Dendritic cell treated with granulocyte-macrophage colony-stimulating factor and Interleukin-4, amounts not matched to agents 40 ng/mL and 50 ng/mL, for 4 days (primary cell): ENCODE measurements at regions not wholly inside any gene's neighbourhood (a gene's known extent, or its start where the extent isn't known, plus 50 kb on each side); places are given as distances from the start of the nearest gene placed in this dataset.
"Not testable (repeated sequence)": the region's sequence is repeated elsewhere in the genome, so short reads cannot be mapped to it uniquely, and the experiment has no call there.

Experiments
- H3K27ac Mint-ChIP-seq: one replicate; pipeline ENCODE4 v1.8.0; 2022; ENCODE audit warnings: mild to moderate bottlenecking, mixed read lengths
- H3K27me3 Mint-ChIP-seq: one replicate; pipeline ENCODE4 v1.8.0; 2022; ENCODE audit warnings: mild to moderate bottlenecking, mixed read lengths
- H3K36me3 Mint-ChIP-seq: one replicate; pipeline ENCODE4 v1.8.0; 2022; ENCODE audit warnings: low read depth, mixed read lengths
- H3K4me1 Mint-ChIP-seq: one replicate; pipeline ENCODE4 v1.8.0; 2022; ENCODE audit warnings: low read depth, mixed read lengths
- H3K4me3 Mint-ChIP-seq: one replicate; pipeline ENCODE4 v1.8.0; 2022; ENCODE audit warnings: mild to moderate bottlenecking, moderate library complexity, mixed read lengths
- H3K9me3 Mint-ChIP-seq: one replicate; pipeline ENCODE4 v1.8.0; 2022; ENCODE audit warnings: mixed read lengths
- intact Hi-C: fragments of 100-400 bp; cut with micrococcal nuclease; formaldehyde crosslinking; loops from one replicate; pipeline ENCODE4 v1.15.0; 2022

GRCh38 chr18:9025091-9025838 is 77.2 kb upstream of the NDUFV2 start:
- H3K36me3 Mint-ChIP-seq: no peaks in the 10 kb centered on the region
- no peak overlapping the region for H3K27ac Mint-ChIP-seq

GRCh38 chr18:9029131-9029530 is 73.4 kb upstream of the NDUFV2 start:
- Mint-ChIP-seq H3K4me3 (no peak overlapping the region), H3K9me3 (no peaks in the 10 kb centered on the region), H3K36me3 (no peaks in the 10 kb centered on the region), H3K27ac (no peak overlapping the region), H3K27me3 (no peaks in the 10 kb centered on the region), H3K4me1 (no peaks in the 10 kb centered on the region)
- intact Hi-C loops: no loop called here

More at GRCh38 chr18:9025091-9025838, 77.2 kb upstream of the NDUFV2 start:
- no peaks in the 10 kb centered on the region for H3K27me3 Mint-ChIP-seq
- H3K4me3 Mint-ChIP-seq: no peak overlapping the region
- intact Hi-C loops: no loop called here
- peaks cover 8% of the 10 kb centered on the region for H3K4me1 Mint-ChIP-seq
- no peaks in the 10 kb centered on the region for H3K9me3 Mint-ChIP-seq

DNA sequence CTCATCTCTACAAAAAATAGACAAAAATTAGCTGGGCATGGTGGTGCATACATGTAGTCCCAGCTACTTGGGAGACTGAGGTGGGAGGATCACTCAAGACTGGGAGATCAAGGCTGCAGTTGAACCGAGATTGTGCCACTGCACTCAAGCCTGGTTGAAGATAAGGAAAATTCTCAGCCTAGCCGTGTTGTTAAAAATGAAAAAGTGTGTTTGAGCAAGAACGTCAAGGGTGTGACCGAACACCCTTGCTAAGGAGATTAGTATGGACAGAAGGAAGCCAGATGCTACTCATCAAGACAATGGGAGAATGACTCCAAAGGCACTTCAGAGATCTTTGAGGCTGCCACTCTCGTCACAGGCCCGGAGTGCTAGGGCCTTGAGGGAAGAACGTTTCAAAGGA is 70.0 kb upstream of the NDUFV2 start:
- Mint-ChIP-seq H3K36me3 (no peaks in the 10 kb centered on the region), H3K4me3 (no peak overlapping the region), H3K9me3 (no peaks in the 10 kb centered on the region), H3K4me1 (no peaks in the 10 kb centered on the region), H3K27me3 (no peaks in the 10 kb centered on the region), H3K27ac (no peak overlapping the region)
- intact Hi-C loops: no loop called here

DNA sequence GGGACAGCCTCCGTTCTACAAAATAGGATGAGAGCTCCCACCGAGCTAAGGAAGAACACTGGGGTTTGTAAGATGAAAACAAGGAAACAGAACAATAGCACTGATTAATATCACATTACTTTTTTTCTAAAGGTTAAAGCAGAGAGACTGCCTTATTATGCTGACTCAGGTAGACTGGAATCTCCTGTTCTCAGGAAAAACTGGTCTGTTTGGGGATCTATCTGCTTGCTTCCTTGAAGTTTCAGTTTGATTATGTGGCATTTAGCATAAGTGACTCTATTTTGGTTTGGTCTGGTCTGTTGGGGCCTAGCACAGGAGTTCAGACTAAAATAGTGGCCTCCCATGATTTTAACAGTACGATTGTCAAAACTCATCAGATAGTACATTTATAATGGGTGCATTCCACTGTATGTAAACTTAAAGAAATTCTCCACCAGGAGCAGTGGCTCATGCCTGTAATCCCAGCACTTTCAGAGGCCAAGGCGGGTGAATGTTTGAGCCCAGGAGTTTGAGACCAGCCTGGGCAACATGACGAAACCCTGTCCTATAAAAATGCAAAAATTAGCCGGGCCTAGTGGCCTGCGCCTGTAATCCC is 64.1 kb upstream of the NDUFV2 start:
- intact Hi-C loops: no loop called here
- no peaks in the 10 kb centered on the region for H3K4me1 Mint-ChIP-seq
- H3K36me3 Mint-ChIP-seq: no peaks in the 10 kb centered on the region
- H3K9me3 Mint-ChIP-seq: no peaks in the 10 kb centered on the region
- H3K4me3 Mint-ChIP-seq: no peak overlapping the region
- peaks cover 3% of the 10 kb centered on the region for H3K27me3 Mint-ChIP-seq
- no peak overlapping the region for H3K27ac Mint-ChIP-seq

DNA sequence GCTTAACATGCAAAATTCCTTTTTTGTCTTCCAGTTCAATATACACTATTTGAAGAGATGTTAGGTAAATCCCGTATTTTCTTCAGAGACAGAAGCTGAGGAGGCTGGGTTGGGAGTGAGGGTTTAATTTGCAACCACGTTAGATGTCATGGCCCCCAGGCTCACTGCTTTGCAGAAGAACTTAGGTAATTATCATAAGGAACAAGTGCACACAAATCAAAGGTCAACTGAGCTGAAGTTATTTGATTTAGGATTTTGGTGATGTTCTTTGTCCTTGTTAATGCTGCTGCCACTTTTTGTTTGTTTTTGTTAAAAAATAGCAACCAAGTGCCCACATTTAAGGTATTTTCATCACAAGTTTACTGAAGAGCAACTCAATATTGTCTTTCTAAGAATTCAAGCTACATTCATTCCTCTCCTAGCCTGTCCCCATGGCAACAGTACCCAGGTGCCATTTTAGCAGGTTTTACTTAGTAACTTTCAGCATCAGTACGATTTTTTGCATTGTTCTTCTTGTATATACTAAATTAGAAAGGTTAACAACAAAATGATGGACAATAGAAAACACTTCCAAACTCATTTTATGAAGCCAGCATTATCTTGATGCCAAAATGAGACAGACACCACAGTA is 62.9 kb upstream of the NDUFV2 start:
- no peaks in the 10 kb centered on the region for H3K9me3 Mint-ChIP-seq
- H3K36me3 Mint-ChIP-seq: no peaks in the 10 kb centered on the region
- intact Hi-C loops: no loop called here
- H3K27ac Mint-ChIP-seq: no peak overlapping the region
- no peak overlapping the region for H3K4me3 Mint-ChIP-seq
- no peaks in the 10 kb centered on the region for H3K4me1 Mint-ChIP-seq
- H3K27me3 Mint-ChIP-seq: peaks cover 3% of the 10 kb centered on the region

DNA sequence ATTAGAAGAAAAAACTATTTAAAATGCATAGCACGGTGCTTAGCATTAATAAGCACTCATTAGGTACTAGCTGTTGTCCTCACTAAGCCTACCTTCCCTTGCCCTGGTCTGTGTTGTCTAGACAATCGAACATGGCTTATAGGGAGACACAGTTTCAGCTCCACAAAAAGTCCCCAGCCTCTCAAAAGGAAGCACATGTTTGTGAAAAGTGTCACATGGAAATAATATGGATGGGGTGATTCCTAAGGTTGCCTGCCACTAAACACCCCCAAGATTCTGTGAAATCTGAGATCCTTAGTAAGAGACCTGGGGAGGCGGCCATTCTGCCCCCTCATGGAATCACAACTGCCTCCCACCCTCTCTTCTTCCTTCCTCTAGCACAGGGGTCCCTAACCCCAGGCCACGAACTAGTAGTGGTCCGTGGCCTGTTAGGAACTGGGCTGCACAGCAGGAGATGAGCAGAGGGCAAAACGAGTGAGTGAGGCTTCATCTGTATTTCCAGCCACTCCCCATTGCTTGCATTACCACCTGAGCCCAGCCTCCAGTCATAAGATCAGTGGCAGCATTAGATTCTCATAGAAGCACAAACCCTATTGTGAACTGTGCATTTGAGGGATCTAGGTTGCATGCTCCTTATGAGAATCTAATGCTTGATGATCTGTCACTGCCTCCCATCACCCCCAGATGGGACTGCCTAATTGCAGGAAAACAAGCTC is 59.6 kb upstream of the NDUFV2 start:
- Mint-ChIP-seq H3K27me3 (peaks cover 3% of the 10 kb centered on the region), H3K36me3 (no peaks in the 10 kb centered on the region), H3K4me3 (no peak overlapping the region), H3K27ac (no peak overlapping the region), H3K4me1 (peaks cover 5% of the 10 kb centered on the region), H3K9me3 (peaks cover 4% of the 10 kb centered on the region)
- intact Hi-C loops: no loop called here

DNA sequence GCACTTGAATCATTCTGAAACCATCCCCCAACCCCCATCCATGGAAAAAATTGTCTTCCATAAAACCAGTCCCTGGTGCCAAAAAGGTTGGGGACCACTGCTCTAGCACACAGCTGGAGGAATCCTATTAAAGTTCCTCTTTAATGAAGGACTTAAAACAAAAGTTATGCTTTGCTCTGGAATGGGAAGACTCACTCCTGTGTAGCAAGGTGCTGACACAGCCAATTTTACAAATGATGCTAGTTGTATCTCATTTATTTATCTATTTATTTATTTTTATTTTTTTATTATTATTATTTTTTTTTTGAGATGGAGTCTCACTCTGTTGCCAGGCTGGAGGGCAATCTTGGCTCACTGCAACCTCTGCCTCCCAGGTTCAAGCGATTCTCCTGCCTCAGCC is 58.9 kb upstream of the NDUFV2 start:
- Mint-ChIP-seq H3K9me3 (peaks cover 8% of the 10 kb centered on the region), H3K4me1 (peaks cover 12% of the 10 kb centered on the region), H3K27me3 (peaks cover 3% of the 10 kb centered on the region), H3K4me3 (no peak overlapping the region), H3K36me3 (no peaks in the 10 kb centered on the region), H3K27ac (no peak overlapping the region)
- intact Hi-C loops: no loop called here

GRCh38 chr18:9047715-9048114 is 54.8 kb upstream of the NDUFV2 start:
- intact Hi-C loops: loop anchor here (2.0 kb wide), 1 partner anchor 59 kb away; no protein-coding TSS in a partner anchor
- peaks cover 34% of the 10 kb centered on the region for H3K9me3 Mint-ChIP-seq
- H3K4me1 Mint-ChIP-seq: peaks cover 18% of the 10 kb centered on the region
- no peak overlapping the region for H3K4me3 Mint-ChIP-seq
- peak overlapping the region; percentile 83 for H3K27ac Mint-ChIP-seq
- H3K27me3 Mint-ChIP-seq: no peaks in the 10 kb centered on the region
- H3K36me3 Mint-ChIP-seq: peaks cover 14% of the 10 kb centered on the region

DNA sequence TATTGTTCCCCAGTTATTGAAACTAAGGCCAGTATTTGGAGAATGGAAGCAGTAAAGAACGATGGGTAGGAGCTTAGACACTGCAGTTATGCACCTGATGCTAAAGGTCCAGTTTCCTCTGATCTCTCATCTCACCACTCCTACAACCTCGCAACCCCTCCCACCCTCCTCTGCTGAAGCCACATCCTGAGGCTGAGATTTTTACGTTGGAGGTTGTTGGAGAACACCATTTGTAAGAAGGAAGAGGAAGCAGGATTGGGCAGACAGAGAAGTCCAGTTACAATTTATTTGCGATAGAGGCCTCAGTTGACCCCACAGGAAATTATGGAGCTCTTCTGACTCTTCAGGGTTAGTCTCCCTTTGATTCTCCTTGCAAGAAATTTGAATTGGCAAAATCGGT is 54.3 kb upstream of the NDUFV2 start:
- intact Hi-C loops: loop anchor here (2.0 kb wide), 1 partner anchor 59 kb away; no protein-coding TSS in a partner anchor
- Mint-ChIP-seq H3K4me1 (peaks cover 18% of the 10 kb centered on the region), H3K9me3 (peaks cover 39% of the 10 kb centered on the region), H3K36me3 (peaks cover 14% of the 10 kb centered on the region), H3K27ac (peak overlapping the region; percentile 83), H3K27me3 (no peaks in the 10 kb centered on the region), H3K4me3 (no peak overlapping the region)

DNA sequence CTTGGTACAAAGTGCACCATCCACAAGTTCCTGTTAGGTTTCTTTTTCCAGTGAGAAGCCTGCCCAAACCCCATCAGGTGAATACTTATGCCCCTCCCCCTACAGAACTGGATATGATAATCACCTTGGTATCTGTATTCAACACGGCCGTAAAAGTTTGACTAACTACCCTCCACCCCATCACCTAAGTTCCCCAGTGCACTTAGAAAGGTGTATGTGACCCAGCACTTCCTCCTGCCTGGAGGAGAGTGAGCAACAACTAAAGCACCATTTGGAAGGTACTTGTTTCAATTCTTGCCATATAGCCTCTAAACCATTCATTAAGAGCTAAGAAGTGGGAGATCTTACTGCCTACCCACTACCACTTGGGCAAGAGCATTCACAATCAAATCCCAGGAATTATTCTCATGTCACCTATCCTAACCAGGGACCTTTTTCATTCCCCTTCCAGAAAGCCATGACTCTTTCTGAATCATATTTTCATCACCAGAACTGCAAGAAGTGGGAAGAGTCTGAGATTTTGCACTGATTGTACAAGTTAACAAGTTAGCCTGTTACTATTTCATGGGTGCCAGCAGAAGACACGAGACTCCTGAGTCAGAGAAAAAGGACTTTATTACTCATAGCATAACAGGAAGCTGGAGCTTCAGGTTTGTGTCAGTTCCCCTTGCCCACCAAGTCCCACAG is 53.5 kb upstream of the NDUFV2 start:
- H3K27ac Mint-ChIP-seq: peak overlapping the region; percentile 83
- peaks cover 14% of the 10 kb centered on the region for H3K36me3 Mint-ChIP-seq
- intact Hi-C loops: loop anchor here (2.0 kb wide), 1 partner anchor 60 kb away; no protein-coding TSS in a partner anchor
- H3K27me3 Mint-ChIP-seq: no peaks in the 10 kb centered on the region
- peaks cover 42% of the 10 kb centered on the region for H3K9me3 Mint-ChIP-seq
- no peak overlapping the region for H3K4me3 Mint-ChIP-seq
- peaks cover 18% of the 10 kb centered on the region for H3K4me1 Mint-ChIP-seq

GRCh38 chr18:9049495-9049809 is 53.0 kb upstream of the NDUFV2 start:
- H3K4me3 Mint-ChIP-seq: no peak overlapping the region
- H3K27ac Mint-ChIP-seq: no peak overlapping the region
- intact Hi-C loops: loop anchor here (2.0 kb wide), 1 partner anchor 61 kb away; no protein-coding TSS in a partner anchor
- H3K4me1 Mint-ChIP-seq: peaks cover 18% of the 10 kb centered on the region
- H3K36me3 Mint-ChIP-seq: peaks cover 14% of the 10 kb centered on the region
- peaks cover 42% of the 10 kb centered on the region for H3K9me3 Mint-ChIP-seq
- no peaks in the 10 kb centered on the region for H3K27me3 Mint-ChIP-seq

DNA sequence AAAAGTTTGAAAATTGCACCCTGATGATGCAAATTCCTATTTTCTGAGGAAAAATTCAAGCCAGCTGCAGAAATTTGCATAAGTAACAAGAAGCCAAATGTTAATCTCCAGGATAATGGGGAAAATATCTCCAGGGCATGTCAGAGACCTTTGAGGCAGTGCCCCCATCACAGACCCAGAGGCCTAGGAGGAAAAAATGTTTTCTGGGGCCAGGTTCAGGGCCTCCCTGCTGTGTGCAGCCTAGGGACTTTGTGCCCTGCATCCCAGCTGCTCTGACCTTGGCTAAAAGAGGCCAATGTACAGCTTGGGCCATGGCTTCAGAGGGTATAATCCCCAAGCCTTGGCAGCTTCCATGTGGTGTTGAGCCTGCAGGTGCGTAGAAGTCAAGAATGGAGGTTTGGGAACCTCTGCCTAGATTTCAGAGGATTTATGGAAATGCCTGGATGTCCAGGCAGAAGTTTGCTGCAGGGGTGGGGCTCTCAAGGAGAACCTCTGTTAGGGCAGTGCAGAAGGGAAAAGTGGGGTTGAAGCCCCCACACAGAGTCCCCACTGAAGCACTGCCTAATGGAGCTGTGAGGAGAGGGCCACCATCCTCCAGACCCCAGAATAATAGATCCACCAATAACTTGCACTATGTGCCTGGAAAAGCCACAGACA is 51.7 kb upstream of the NDUFV2 start:
- intact Hi-C loops, H3K27me3 Mint-ChIP-seq, H3K4me3 Mint-ChIP-seq, H3K27ac Mint-ChIP-seq: not testable (repeated sequence)
- Mint-ChIP-seq H3K36me3 (peaks cover 14% of the 10 kb centered on the region), H3K9me3 (peaks cover 42% of the 10 kb centered on the region), H3K4me1 (peaks cover 18% of the 10 kb centered on the region)
